Effector CD4-positive, alpha-beta T cell (primary cell): ENCODE measurements at regions not wholly inside any gene's neighbourhood (a gene's known extent, or its start where the extent isn't known, plus 50 kb on each side); places are given as distances from the start of the nearest gene placed in this dataset.

Experiments used
- DNase-seq: peaks from one replicate; pipeline ENCODE4 v3.0.0-alpha.2; 2020

DNA sequence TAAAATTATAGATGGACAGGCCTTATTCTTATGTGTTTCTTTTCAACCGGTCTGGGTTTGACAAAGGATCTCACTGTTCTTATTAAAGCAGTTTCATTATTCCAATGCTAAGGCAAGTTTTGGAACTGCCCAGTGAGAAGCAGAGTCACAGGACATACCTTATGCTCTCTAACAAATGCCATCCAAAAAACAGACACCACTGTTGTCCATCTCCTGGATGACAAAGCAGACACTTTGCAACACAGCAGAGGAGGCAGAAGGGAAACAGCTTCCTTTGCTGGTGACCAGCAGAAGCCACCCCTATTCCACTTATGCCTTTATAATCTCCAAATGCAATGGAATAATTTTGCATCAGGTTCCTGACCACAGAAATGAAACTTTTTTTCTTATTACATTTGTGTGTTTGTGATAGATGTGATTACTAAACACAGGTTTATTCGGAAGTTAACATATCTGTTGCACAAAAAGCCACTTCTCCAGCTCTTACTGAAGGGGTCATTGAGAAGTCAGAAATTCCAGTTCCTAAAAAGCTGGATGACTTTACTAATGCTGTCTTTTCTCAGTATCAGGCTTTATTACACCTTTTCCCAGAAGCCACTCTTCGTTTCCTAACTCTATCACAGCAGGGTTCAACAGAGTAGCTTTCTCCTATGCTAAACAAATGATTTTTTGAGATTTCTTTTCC, 115.6 kb downstream of the BTG1 start:
- no peak for DNase-seq

DNA sequence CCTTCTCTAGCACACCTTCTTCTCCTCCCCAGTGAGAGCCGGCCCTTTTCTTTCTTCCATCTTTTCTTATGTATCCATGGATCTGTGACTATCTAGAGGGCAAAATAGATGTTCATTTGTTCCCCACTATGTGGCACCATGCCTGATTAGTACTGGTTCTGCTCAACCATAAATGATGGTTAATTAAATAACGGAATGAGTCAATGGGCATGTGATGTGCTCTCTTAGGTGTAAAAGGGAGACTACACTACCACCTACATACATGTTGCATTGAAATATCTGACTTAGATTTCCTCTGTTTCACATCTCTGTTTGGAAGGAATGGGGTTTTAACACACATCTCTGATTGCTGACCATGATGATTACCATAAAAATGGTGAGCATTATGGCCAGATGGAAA, 116.5 kb downstream of the BTG1 start:
- DNase-seq, result no peak

DNA sequence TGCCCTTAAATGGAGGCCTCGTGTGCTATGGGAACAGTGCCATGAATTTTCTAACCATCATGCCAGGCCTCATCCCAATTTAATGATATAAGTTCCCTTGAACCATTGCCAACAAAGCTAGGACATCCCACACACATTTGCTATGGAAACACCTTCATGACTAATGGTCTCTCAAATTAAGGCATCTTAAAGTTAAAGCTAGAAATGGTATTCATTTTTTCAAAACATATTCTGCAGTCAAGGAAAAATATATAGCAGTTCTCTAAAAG, 117.3 kb downstream of the BTG1 start:
- no peak for DNase-seq

DNA sequence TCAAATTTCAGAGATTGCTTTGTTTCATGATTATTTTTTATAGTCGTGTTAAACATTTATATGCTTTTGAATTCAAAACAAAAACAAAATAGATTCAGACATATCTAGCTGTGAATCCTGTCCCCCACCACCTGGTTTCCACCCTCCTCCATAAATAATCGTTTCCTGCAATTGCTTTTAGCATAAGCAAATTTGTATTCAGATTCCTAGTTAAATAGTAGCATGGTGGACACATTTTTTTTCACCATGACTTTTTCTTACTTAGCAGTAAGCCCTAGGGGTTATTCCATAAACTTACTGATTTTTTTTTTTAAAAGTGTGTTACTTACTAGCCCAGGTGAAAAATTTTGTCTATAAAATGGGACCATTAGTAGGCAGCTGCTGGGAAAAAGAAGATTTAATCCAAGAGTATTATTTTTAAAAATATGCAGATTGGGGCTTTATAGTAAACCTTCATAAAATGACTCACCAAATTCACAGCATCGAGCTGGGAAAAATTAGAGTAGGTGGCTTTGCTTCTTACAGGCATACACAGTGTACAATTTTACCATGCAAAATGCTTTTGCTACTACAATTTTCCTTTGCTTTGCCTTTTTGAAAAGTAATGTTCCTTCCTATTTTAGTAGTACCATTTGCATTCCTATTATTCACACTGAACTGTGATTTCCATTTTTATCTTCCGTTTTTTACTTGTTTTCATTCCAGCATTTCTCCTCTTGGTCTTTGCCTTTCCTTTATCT, 117.8 kb downstream of the BTG1 start:
- no peak for DNase-seq

DNA sequence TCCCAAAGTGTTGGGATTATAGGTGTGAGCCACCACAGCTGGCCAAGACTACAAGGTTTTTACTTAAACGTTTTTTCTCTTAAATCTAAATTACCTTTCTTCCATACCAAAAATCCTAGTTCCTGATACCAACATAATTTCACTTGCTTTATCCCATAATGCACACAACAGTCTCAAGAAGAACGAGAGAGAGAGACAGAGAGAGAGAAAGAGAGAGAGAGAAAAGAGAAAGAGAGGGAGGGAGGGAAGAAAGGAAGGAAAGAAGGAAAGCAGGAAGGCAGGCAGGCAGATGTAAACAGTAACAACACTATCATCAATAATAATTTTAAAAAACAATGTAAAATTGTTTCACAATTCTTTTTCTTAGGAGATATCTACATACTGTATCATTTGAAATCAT, 118.4 kb downstream of the BTG1 start:
- DNase-seq, result no peak

DNA sequence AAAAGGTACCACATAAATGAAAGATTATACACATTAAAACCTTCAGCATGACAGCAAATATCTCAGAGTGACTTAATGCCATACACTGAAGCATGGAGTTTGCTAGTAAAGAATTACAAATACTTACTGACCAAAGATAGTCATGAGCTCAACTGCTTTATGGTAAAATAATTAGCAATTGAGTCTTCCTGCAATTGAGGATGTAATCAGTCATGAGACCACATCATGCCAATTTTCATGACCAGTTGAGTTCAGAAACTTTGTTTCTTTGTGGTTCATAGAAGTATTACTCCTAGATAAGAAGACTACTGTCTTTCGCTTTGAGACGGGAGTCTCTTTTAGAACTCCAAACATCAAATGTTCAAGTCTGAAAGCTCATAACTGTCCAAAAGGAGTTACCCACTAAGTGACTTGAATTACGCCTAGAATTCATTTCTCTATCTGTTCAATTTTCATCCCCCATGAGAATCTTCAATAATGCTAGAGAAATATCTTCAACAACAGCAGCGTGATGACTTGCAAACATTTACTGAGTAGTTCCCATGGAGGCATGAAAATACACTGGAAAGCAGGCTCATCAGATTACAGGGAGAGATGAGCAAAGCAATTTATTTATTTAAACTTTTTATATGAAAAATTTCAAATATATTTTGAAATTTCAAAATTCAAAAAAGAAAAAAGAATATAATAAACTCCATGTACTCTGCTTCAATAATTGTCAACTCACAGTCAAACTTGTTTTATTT, 120.0 kb downstream of the BTG1 start:
- no peak for DNase-seq

DNA sequence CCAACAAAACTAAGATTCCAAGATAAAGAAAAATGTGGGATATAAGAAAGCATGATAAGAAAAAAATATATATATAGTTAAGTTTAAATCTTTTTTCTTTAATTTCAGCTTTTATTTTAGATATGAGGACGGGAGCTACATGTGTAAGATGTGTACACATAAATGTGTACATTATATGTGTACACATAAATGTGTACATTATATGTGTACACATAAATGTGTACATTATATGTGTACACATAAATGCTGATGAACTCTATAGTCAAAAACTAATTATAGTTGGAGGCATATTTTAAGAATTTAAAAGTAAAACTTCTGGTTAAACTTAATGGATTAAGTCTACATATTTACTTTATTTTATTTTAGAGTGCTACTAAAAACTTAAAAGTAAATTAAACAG, 123.6 kb downstream of the BTG1 start:
- no peak for DNase-seq

DNA sequence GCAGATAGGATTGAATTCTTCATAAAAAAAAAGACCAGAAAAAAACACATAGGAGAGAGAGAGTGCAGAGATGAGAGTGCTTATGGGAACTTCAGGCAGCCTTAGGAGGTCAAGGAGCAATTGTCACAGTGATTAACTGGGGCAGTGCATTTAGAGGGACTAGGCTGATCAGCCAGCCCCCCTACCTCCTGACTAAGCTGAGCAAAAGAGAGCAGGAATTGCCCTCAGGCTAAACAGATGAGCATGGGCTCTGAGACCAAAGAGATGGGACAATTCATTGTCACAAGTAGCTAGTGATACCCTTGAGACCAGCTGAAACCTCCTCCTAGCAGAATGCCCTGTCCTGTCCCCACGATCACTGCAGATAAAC, 124.0 kb downstream of the BTG1 start:
- no peak for DNase-seq

DNA sequence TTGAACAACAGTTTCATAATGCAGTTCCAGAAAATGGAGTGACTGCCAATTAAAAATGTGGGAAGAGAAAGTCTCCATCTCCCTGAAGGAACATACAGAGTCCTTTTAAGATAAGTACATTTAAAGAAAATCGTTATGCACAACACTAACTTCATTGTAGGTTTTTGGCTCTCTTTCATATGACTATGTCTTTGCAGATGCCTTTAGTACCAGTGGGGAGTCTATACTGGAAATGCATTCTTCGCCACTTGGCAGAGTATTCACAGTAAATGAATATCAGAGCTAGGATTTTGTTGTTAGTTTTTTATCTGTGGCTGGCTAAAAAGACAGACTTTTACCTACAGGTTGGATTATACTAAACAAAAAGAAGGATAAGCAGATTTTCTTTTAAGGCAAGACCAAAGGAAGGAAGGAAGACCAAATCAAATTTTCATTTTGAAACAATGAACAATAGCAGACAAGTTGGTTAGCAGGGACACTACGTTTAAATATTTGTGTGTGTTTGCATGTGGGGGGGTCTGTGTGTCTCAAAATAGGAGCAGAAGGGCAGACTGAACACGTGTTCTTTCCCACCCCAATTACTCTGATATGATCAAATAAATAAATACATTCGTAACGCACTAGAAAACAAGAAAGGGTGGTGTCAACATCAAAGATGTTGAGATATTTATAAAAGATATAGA, 124.5 kb downstream of the BTG1 start:
- DNase-seq, result no peak

DNA sequence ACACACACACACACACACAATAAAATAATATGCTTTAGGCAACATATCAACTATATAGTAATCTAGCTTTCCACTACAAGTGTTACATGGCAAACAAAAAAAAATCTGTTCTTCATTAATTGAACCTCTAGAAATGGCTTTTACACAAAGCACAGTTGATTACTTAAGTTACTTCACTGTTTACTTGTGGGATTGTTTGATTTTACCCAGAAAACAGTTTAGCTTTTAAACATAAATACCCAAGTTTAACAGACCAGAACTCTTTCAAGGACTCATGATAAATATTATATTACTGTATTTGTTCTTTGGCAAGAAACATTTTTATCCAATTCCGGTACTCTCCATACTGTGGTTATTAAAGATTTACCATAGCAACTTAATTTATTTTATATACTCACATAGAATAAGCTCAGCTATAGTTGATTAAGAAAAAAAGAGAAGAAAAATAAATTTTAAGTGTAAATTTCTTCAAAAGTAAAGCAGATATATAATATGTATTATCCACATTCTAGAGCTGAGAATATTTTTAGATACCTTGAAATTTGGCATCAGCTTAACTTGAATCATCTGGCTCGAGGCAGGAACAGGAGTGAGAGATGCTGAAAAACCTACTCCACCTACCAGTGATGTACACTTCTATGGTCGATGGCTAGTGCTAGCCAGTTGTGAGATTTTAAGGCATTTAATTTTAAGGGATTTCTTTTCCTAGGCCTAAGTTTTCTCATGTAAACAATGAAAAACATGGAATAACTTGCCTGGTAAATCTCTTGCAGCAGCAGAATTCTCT, 126.0 kb downstream of the BTG1 start:
- no peak for DNase-seq

DNA sequence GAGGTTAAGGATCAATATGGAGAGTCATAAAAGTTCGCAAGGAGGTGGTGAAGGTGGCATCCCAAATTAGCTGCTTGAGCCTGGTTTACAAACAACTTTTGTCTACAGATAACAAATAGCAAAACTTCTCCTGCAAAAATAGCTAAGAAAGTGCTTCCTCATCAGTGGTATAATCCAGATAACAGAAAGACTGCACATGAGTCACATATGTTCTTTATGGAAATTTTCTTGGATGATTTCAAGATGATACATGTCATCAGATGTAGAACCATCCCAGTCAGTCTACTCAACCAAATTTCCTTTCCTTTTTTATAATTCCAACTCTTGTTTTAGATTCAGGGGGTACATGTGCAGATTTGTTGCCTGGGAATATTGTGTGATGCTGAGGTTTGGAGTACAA, 133.0 kb downstream of the BTG1 start:
- DNase-seq, result no peak

DNA sequence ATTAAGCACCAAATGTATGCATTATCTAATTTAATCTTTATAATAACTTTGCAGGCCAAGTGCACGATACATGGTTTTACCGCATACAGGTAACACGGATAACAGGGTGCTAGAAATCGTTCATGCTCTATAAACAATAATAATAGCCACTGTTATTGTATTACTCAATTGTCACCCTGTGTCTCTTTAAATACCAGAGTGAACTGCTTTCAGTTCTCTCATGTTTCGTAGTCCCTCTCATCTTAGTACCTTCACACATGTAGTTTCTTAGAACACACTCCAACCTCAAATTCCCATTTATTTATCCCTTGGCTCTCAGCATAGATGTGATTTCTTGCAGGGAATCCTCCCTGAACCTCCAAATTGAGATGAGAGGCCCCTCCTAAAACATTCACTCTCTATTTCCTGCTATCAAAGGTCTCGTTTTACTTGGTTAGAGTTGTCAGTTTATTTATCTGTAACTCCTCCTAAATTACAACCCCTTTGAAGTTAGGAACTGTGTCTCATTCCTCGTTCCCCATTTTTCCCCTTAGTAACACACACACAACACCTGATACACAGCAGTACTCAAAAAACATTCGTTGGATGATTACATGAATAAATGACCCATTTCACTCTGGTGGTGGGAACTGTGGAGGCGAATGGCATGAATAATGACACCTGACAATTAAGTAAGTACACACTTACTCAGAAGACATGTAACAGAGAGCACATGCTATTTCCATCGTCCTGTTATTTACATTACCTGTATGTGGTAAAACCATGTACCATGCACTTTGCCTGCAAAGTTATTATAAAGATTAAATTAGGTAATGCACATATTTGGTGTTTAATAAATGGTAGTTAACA, 134.6 kb downstream of the BTG1 start:
- DNase-seq, result no peak

DNA sequence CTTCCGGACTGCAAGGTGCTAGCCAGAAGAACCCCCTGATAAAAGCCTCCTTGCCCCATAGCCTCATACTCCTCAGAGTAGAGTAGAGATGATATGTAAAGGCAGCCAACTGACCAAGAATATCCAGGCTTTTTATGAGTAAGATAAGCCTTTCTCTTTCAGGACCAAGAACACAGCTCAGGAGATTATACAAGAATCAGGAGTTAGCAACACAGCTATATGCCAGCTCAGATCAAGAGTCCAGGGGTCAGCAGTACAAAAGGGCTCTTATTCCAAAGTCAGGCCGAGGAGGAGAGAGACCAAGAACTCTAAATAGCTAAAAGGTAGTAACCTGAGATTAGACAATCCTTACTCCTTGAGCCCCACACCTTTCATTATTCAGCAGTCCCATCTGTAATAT, 135.3 kb downstream of the BTG1 start:
- DNase-seq, result no peak

DNA sequence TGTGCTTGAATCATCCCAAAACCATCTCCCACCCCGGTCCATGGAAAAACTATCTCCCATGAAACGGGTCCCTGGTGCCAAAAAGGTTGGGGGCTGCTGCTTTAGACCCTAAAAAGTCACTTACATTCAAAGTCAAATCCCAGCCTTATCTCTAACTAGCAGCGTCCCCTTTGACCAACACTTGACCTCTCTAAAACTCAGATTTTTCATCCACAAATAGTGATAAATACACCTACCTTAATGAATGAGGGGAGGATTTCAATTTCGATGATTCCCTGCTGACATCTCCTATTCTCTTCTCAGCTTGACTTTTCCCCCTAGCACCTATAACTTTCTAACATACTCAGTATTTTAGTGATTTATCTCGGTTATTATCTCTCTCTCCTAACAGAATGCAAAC, 137.3 kb downstream of the BTG1 start:
- no peak for DNase-seq

DNA sequence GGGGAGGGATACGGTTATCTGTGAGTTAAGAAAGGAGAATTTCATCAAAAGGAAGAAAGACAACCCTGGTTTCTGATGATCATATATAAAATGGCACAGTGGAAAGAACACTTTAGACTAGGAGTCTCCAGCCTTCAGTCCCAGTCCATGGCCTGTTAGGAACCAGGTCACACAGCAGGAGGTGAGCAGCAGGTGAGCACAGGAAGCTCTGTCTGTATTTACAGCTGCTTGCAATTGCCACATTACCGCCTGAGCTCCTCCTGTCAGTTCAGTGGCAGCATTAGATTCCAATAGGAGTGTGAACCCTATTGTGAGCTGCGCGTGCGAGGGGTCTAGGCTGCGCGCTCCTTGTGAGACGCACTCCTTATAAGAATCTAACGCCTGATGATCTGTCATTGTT, 137.9 kb downstream of the BTG1 start:
- DNase-seq, result no peak

DNA sequence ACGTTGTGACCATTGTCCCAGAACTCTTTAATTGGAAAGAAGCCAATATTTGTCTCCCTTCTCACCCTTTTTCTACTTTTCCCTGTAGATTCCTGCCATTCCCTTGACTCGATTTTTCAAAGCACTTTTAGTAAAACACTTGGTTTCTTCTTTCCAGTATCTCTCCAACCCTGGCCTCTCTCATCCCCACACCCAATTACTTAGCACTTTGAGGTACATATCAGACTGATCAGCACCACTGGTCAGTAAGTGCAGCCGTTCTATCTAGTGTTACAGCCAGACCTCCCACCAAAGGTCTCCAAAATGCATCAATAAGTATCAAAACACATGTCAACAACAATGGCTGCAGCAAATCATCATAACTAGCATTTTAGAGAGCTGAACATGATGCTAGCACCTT, 141.9 kb downstream of the BTG1 start:
- no peak for DNase-seq

DNA sequence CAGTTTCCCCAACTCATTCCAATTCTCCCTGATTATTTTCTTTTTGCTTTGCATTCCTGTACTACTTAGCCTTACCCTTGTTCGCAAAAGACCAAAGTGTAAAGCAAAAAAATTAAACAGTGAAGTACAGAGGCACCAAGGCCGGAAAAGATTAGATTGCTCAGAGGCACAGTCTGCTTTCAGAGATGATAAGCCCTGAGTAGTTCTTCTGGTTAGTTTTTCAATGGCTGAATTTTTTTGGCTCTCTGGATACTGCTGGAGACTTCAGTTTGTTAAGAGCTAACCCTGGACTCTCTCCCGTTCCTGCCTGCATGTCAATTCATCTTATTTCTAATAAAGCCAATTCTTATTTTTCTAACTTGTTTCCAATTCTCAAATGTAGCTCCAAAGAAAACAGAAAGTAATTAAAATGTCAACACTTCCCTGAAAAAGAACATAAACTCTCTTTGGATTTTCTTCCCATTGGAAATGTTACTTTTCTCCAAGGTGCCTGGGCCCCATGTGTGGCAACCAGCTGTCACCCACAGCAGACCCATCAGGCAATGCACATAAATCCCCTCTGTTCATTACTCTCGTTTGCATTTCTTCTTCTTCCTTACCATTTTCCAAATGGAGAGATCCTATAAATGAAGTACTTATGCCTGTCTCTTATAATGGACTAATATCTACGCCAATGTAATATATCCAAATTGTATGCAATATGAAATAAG, 142.8 kb downstream of the BTG1 start:
- no peak for DNase-seq

DNA sequence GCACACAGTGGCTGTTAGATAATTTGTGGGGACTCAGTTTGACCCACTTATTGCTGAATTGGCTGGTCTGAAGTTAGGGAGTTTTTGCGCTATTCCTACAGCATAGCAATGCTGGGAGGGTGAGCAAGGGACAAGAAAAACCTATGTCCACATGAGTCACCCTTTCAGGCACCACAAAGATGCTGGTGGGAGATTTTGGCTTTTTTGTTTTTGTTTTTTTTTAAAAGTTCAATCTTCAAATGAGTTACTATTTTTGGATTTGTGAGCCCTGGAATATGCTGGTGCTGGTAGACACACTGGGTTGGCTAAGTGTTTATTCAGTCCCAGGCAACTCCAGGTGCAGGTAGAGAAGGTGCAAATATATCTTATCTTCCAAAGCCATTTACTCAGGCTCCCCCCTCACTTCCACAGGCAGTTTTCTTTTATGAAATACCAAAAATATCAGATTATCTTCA, 143.4 kb downstream of the BTG1 start:
- DNase-seq, result no peak

DNA sequence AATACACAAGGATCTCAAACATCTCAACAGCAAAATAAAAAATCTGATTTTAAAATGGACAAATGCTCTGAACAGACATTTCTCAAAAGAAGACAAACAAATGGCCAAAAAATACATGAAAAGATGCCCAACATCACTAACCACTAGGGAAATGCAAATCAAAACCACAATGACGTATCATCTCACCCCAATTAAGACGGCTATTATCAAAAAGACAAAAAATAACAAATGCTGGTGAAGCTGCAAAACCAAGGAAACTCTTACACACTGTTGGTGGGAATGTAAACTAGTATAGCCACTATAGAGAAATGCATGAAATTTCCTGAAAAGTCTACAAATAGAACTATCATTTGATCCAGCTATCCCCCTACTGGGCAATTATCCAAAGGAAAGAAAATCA, 145.0 kb downstream of the BTG1 start:
- no peak for DNase-seq

DNA sequence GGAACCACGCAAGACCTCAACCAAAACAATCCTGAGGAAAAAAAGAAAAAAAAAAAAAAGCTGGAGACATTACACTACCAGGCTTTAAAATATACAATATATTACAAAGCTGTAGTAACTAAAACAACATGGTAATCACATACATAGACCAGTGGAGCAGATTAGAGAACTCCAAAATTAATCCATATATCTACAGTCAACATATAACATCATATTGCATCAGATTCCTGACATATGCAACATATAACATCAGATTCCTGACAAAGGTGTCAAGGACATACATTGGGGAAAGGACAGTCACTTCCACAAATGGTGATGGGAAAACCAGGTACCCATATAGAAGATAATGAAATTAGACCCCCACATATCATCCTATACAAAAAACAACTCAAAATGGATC, 145.8 kb downstream of the BTG1 start:
- no peak for DNase-seq

DNA sequence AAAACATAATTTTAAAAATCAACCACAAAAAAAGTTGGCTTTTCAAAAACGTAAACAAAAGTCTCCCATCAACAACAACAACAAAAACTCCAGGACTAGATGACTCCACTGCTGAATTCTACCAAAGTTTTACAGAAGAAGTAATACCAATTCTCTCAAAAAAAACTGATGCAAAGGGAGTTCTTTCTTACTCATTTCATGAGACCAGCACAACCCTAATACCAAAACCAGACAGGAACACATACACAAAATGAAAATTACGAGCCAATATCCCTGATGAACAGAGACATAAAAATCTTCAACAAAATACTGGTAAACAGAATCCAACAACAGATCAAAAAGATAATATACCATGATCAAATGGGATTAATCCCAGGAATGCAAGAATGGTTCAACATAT, 147.3 kb downstream of the BTG1 start:
- no peak for DNase-seq
